AG04450 (cell line): ENCODE measurements at regions not wholly inside any gene's neighbourhood (a gene's known extent, or its start where the extent isn't known, plus 50 kb on each side); places are given as distances from the start of the nearest gene placed in this dataset.

ENCODE experiments used
- CTCF ChIA-PET: fragments of 300-600, 350-600 bp; formaldehyde crosslinking; extraction: SDS; loops from one replicate; lab custom pipeline; 2022; ENCODE audit warnings: antibody characterized with exemption, inconsistent platforms; lab: Charles Lee
- POLR2A ChIA-PET: fragments of 350-600 bp; formaldehyde crosslinking; extraction: SDS; loops from one replicate; lab custom pipeline; 2021; ENCODE audit warnings: antibody characterized with exemption, inconsistent platforms; lab: Yijun Ruan, JAX
- DNase-seq: peaks from one replicate; pipeline ENCODE4 v3.0.0-alpha.2; 2011; ENCODE audit warnings: low read depth, low spot score
- H3K27ac ChIP-seq: one replicate; pipeline ENCODE4 v1.5.1; 2012; ENCODE audit warnings: low read depth, low read length, control low read depth
- H3K27me3 ChIP-seq: one replicate; pipeline ENCODE4 v1.6.0; 2012; ENCODE audit warnings: low read length; ENCODE audit not compliant: control insufficient read depth, insufficient read depth
- H3K4me3 ChIP-seq: 2 replicates; pipeline ENCODE4 v1.5.1; 2011; ENCODE audit warnings: mild to moderate bottlenecking, low read depth, low read length, control low read depth
- H3K9me3 ChIP-seq: 2 replicates; pipeline ENCODE4 v1.5.1; 2012; ENCODE audit warnings: low read length; ENCODE audit not compliant: control insufficient read depth, insufficient read depth
- TF ChIP-seq, protein P1 (sequence below): IDR thresholded peaks from 2 replicates; pipeline ENCODE4 v1.5.1; 2011; ENCODE audit warnings: low read depth, low read length, control low read depth, inconsistent platforms

DNA sequence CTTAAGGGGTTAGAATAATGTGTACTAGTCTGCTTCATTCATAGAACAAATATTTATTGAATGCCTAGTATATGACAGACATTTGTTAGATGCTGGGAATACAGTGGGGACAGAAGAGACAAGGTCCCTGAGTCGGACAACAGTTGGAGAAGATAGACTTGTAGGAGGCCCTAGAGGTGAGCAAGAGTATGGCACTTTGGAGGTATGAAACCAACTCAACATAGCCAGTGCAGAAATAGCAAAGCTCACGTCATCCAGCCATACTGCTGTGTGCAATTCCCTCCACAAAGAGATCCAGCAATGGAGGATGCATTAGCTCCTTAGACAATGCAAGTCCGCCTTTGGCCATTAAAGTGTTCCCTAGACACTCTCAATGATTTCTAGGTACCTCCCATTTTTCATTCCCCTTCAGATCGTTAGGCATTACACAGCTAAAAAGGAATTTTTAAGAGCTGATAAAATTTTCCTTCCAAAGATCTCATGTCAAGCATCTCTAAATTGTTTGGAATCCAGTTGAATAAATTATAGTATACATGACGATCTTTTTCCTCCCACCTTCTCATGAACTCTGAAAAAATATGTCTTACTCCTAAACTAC lies 1949.6 kb upstream of the WWC1 start:
- TF ChIP-seq, protein P1, sequence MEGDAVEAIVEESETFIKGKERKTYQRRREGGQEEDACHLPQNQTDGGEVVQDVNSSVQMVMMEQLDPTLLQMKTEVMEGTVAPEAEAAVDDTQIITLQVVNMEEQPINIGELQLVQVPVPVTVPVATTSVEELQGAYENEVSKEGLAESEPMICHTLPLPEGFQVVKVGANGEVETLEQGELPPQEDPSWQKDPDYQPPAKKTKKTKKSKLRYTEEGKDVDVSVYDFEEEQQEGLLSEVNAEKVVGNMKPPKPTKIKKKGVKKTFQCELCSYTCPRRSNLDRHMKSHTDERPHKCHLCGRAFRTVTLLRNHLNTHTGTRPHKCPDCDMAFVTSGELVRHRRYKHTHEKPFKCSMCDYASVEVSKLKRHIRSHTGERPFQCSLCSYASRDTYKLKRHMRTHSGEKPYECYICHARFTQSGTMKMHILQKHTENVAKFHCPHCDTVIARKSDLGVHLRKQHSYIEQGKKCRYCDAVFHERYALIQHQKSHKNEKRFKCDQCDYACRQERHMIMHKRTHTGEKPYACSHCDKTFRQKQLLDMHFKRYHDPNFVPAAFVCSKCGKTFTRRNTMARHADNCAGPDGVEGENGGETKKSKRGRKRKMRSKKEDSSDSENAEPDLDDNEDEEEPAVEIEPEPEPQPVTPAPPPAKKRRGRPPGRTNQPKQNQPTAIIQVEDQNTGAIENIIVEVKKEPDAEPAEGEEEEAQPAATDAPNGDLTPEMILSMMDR, result no peak
- no peak for DNase-seq
- H3K27me3 ChIP-seq, result no peaks in the 10 kb centered on the region
- ChIA-PET CTCF (interaction anchor here (0.6 kb wide), 1 partner anchor 45 kb away, joined by 4 read pairs; no protein-coding TSS in a partner anchor), POLR2A (no interaction called here)
- H3K9me3 ChIP-seq, result peaks cover 6% of the 10 kb centered on the region
- H3K4me3 ChIP-seq, result no peak overlapping the region
- H3K27ac ChIP-seq, result no peak overlapping the region

GRCh38 chr5:166342402-166342801 lies 1949.0 kb upstream of the WWC1 start:
- TF ChIP-seq, protein P1, result no peak
- ChIA-PET POLR2A (no interaction called here), CTCF (interaction anchor here (0.6 kb wide), 1 partner anchor 44 kb away, joined by 4 read pairs; no protein-coding TSS in a partner anchor)
- no peaks in the 10 kb centered on the region for H3K27me3 ChIP-seq
- DNase-seq, result no peak
- H3K27ac ChIP-seq, result no peak overlapping the region
- no peak overlapping the region for H3K4me3 ChIP-seq
- H3K9me3 ChIP-seq, result peaks cover 6% of the 10 kb centered on the region

- POLR2A ChIA-PET, result no interaction called here
These were observed 1944.6 kb upstream of the WWC1 start for GRCh38 chr5:166346726-166347374.

DNA sequence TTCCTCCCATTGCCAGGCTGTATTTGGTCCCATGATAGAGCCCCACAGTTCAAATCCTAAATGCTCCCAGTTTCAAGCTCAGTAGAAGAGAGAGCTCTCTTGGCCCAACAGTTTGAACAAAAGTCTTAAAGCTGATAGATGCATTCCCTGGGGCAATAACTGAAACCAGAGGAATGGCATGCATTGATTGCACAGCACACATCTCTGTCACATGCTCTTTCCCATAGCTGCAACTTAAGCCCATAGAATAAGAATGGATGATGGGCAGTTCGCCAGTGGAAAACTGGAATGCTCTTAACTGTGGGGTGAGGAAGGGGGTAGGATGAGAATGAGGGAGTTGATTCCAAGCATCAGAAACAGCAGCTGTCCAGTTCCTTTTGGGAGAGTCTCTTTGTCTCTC lies 1942.4 kb upstream of the WWC1 start:
- H3K9me3 ChIP-seq, result no peaks in the 10 kb centered on the region
- H3K27ac ChIP-seq, result no peak overlapping the region

More at GRCh38 chr5:166346726-166347374, 1944.6 kb upstream of the WWC1 start:
- Histone ChIP-seq H3K27me3 (no peaks in the 10 kb centered on the region), H3K27ac (no peak overlapping the region), H3K9me3 (no peaks in the 10 kb centered on the region), H3K4me3 (no peak overlapping the region)
- no peak for DNase-seq
- TF ChIP-seq, protein P1, result no peak
- CTCF ChIA-PET, result no interaction called here

DNA sequence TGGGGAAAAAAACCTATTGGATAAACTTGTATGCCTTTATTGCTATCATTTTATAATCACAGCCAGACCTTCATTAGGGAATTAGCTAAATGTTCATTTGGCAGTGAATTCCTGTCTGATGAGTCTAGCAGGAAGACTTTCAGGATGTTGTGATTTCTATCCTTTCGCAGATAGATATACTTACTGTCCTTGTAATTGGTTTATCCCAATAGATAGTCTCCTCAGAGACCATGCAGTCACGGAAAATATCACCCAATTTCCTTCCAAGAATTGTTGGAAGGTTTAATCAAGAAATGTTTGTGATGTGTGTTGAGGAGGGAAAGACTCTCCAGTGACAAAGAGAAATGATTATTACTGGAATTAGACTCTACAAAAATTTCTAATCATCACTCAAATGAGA lies 1937.9 kb upstream of the WWC1 start:
- Histone ChIP-seq H3K4me3 (no peak overlapping the region), H3K27me3 (no peaks in the 10 kb centered on the region), H3K27ac (no peak overlapping the region), H3K9me3 (no peaks in the 10 kb centered on the region; the same call in 1 of the 2 replicates)
- DNase-seq, result no peak
- POLR2A ChIA-PET, result no interaction called here
- CTCF ChIA-PET, result no interaction called here
- TF ChIP-seq, protein P1, result no peak

More for the DNA sequence above, 1942.4 kb upstream of the WWC1 start:
- DNase-seq, result no peak
- CTCF ChIA-PET, result no interaction called here
- TF ChIP-seq, protein P1, result no peak
- Histone ChIP-seq H3K27me3 (no peaks in the 10 kb centered on the region), H3K4me3 (no peak overlapping the region)
- POLR2A ChIA-PET, result no interaction called here
